ENCODE measurements at regions not wholly inside any gene's neighbourhood (a gene's known extent, or its start where the extent isn't known, plus 50 kb on each side); places are given as distances from the start of the nearest gene placed in this dataset.

- no peak for TF ChIP-seq CTCF (IDR thresholded peaks at IDR 0.05)
- no peak for TF ChIP-seq EP300 (IDR thresholded peaks at IDR 0.05)
- no peak for TF ChIP-seq POLR2A (IDR thresholded peaks at IDR 0.05)
Measured at GRCh38 chr14:25252793-25253192, 202.8 kb upstream of the STXBP6 start.

All from tibial nerve (tissue), 4 donors.